HepG2 (cell line): ENCODE measurements at regions not wholly inside any gene's neighbourhood (a gene's known extent, or its start where the extent isn't known, plus 50 kb on each side); places are given as distances from the start of the nearest gene placed in this dataset.

Source experiments
- IRF1 ChIP-seq: sonication (generic); formaldehyde crosslinking; IDR thresholded peaks from 2 replicates; pipeline ENCODE4 v1.4.0; 2020; ENCODE audit warnings: low read depth, mild to moderate bottlenecking, missing genetic modification reagents
- KLF13 ChIP-seq: sonication (generic); formaldehyde crosslinking; IDR thresholded peaks from 2 replicates; pipeline ENCODE4 v1.4.0; 2020; ENCODE audit warnings: mild to moderate bottlenecking, missing genetic modification reagents
- POLR2AphosphoS5 ChIP-seq: IDR thresholded peaks from 2 replicates; pipeline ENCODE4 v1.6.1; 2012; ENCODE audit warnings: low read depth, low read length
- ZNF781 ChIP-seq: sonication (generic); formaldehyde crosslinking; IDR thresholded peaks from 2 replicates; pipeline ENCODE4 v1.5.1; 2020; ENCODE audit warnings: borderline replicate concordance, mild to moderate bottlenecking, missing genetic modification reagents; ENCODE audit errors: not compliant biosample characterization

- no peak for TF ChIP-seq IRF1 (CRISPR knock-in tag)
- TF ChIP-seq ZNF781 (CRISPR knock-in tag), result no peak
- no peak for TF ChIP-seq POLR2AphosphoS5
- no peak for TF ChIP-seq KLF13 (CRISPR knock-in tag)
Observed at GRCh38 chr4:111283066-111283677, 660.3 kb upstream of the PITX2 start.
